ENCODE measurements at regions not wholly inside any gene's neighbourhood (a gene's known extent, or its start where the extent isn't known, plus 50 kb on each side); places are given as distances from the start of the nearest gene placed in this dataset.

DNA sequence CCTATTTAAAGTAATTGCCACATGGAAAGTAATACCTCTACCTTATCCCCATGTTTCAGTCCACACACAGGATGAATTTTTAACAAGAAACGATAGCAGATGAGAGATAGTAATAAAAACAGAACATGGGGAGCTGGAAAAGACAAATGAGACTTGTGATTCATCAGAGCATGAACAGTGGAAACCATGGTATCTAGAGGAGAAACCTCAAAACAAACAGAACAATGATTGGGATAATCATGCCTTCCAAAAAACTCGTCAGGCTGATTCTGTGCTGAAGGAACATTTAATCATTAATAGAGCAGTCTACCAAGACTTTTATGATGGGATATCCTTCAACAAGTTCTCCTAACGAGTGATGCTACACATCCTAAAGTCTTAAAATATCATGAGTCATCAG, 1390.7 kb downstream of the FSCB start:
- ATAC-seq (no peak), DNase-seq (ENCODE audit: low spot score) (no peak)
- H3K27me3 Mint-ChIP-seq (ENCODE audit: insufficient read depth, low read depth, poor library complexity) = no peaks in the 10 kb centered on the region
- Histone ChIP-seq H3K36me3 (ENCODE audit: insufficient read depth) (peaks cover 13% of the 10 kb centered on the region; the same call in 1 of the 2 replicates), H4K20me1 (replicated peaks; ENCODE audit: insufficient read depth) (no peaks in the 10 kb centered on the region), H3K4me2 (no peak overlapping the region), H3K27ac (ENCODE audit: low read depth) (no peak overlapping the region), H2AFZ (no peak overlapping the region), H3K79me2 (replicated peaks; ENCODE audit: insufficient read depth) (no peaks in the 10 kb centered on the region), H3K27me3 (ENCODE audit: insufficient read depth) (no peaks in the 10 kb centered on the region), H3K9me2 (ENCODE audit: insufficient read depth) (no peaks in the 10 kb centered on the region), H3K4me3 (no peak overlapping the region), H3K4me1 (ENCODE audit: insufficient read depth) (no peaks in the 10 kb centered on the region), H3F3A (replicated peaks; ENCODE audit: low read depth) (no peaks in the 10 kb centered on the region)
- peaks cover 33% of the 10 kb centered on the region for H3K9me3 Mint-ChIP-seq
- H3K4me3 Mint-ChIP-seq = no peak overlapping the region
- H3K4me1 Mint-ChIP-seq = no peaks in the 10 kb centered on the region
- H3K36me3 Mint-ChIP-seq (ENCODE audit: low read depth) = peaks cover 29% of the 10 kb centered on the region
- H3K27ac Mint-ChIP-seq = no peak overlapping the region
- no peak for TF ChIP-seq ETS1 (IDR thresholded peaks at IDR 0.05)
- TF ChIP-seq, protein P1, sequence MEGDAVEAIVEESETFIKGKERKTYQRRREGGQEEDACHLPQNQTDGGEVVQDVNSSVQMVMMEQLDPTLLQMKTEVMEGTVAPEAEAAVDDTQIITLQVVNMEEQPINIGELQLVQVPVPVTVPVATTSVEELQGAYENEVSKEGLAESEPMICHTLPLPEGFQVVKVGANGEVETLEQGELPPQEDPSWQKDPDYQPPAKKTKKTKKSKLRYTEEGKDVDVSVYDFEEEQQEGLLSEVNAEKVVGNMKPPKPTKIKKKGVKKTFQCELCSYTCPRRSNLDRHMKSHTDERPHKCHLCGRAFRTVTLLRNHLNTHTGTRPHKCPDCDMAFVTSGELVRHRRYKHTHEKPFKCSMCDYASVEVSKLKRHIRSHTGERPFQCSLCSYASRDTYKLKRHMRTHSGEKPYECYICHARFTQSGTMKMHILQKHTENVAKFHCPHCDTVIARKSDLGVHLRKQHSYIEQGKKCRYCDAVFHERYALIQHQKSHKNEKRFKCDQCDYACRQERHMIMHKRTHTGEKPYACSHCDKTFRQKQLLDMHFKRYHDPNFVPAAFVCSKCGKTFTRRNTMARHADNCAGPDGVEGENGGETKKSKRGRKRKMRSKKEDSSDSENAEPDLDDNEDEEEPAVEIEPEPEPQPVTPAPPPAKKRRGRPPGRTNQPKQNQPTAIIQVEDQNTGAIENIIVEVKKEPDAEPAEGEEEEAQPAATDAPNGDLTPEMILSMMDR (conservative IDR thresholded peaks at IDR 0.05; ENCODE audit: low read depth in 2 of 2) = no peak
- no peak for TF ChIP-seq EZH2 (IDR thresholded peaks at IDR 0.05; ENCODE audit: low read depth, unreplicated experiment)
- TF ChIP-seq ZNF114 (CRISPR knock-in tag; IDR thresholded peaks at IDR 0.05) = no peak
- TF ChIP-seq EZH2phosphoT487 (IDR thresholded peaks at IDR 0.05; ENCODE audit: unreplicated experiment) = no peak
- TF ChIP-seq JUNB (IDR thresholded peaks at IDR 0.05; ENCODE audit: unreplicated experiment) = no peak
- TF ChIP-seq NANOG (IDR thresholded peaks at IDR 0.05; ENCODE audit: borderline replicate concordance) = no peak
- TF ChIP-seq POLR2AphosphoS5 (IDR thresholded peaks at IDR 0.05; ENCODE audit: low read depth) = no peak
- TF ChIP-seq REST (IDR thresholded peaks at IDR 0.05; ENCODE audit: unreplicated experiment) = no peak
- no peak for TF ChIP-seq ZNF331 (CRISPR knock-in tag; IDR thresholded peaks at IDR 0.05; ENCODE audit: low read depth)
- no peak for TF ChIP-seq ZNF462 (CRISPR knock-in tag; IDR thresholded peaks at IDR 0.05)
- no peak for TF ChIP-seq STAT1 (IDR thresholded peaks at IDR 0.05; ENCODE audit: unreplicated experiment)
- TF ChIP-seq CREB1 (CRISPR knock-in tag; IDR thresholded peaks at IDR 0.05; ENCODE audit: low read depth) = no peak

Measured in GM23338 (cell line).